HG03045 (cell line): ENCODE measurements at regions not wholly inside any gene's neighbourhood (a gene's known extent, or its start where the extent isn't known, plus 50 kb on each side); places are given as distances from the start of the nearest gene placed in this dataset.

Experiments
- ATAC-seq: cut with Tn5 transposase; IDR thresholded peaks from one replicate; pipeline ENCODE4 v1.9.1; 2021; ENCODE audit warnings: mild to moderate bottlenecking, moderate library complexity; ENCODE audit not compliant: unreplicated experiment

DNA sequence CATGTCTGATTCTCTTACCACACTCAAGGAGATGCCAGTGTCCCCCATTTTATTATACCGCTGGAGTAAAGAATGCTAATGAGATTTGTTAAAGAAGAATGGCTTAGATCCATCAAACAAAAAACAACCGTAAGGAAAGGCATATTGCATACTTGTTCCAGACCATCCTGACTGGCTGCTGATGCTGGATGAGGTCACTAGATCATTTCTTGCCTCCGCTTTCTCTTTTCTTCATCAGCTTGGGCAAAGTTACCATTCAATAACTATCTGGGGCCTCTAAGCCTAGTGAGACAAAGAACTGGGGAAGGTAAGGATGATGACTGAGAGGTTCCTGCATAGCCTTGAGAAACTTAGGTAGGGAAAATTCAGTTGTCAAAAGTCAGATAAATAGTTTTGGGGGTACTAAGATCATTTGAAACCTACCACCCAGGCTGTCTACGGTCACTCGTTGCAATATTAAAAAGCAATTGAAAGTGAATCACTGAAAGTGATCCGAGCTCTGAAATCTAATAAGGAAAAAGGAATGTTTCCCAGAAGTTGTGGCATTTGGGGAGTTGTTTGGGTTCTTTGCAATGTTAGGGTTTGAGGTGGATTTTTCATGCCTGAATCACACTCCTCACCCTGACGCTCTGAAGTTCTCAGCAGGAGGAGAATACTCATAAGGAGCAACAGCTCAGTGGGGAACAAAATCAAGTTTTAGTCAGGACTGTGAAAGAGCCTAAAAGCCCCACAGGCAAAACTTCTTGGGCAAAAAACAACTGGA, 176.8 kb downstream of the HHIPL2 start:
- ATAC-seq = no peak

DNA sequence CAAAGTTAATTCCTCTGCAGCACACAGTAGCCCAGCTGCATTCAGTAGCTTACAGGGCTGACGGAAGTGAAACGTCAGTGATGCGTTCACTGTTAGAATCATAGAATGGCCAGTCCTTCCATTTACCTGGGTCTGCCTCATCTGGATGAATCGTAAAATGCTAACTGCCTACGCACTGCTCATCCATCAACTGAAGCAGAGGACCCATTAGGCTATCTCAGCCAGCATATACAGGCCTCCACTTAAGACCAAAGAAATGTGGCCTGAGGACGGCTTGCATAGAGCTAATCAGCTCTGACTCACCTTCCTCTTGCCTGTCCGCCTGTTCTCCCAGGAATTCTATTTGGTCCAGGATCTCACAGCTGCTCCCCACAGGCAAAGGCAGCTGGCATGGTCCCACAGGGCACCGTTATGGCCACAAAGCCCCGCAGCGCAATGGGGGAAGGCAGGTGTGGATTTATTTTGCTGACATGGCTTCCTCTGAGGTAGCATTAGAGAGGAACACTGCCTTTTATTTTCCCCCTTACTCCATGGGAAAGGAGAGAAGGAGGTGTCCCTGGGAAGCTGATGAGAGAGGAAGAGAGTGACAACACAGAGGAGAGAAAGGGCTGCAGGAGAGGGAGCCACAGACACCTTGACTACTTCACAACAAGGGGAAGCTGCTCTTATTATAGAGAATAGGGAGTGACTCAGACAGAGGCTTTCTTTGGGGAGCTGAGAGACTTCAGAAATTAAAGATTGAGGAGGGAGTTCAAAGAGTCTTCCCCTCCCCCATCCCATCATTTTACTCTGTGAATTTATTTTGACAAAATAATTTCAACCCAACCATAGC, 177.6 kb downstream of the HHIPL2 start:
- no peak for ATAC-seq

DNA sequence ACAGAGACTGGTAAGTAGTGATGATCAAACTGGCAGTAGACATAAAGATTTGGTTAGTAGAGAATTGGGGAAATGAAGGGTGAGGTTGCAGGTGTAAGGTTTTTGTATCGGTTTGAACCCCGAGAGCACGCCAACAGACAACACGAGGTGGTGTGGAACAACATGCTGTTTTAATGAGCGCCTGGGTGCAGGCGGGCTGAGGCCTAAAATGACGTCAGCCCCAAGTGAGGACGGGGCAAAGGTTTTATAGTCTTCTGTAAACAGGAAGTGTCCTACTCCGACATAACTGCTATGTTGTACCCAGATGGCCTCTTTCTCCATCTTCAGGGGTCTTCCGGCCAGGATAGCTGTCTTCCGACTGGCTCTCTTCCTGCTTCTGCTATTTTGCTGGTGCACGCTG, 178.8 kb downstream of the HHIPL2 start:
- ATAC-seq = no peak

DNA sequence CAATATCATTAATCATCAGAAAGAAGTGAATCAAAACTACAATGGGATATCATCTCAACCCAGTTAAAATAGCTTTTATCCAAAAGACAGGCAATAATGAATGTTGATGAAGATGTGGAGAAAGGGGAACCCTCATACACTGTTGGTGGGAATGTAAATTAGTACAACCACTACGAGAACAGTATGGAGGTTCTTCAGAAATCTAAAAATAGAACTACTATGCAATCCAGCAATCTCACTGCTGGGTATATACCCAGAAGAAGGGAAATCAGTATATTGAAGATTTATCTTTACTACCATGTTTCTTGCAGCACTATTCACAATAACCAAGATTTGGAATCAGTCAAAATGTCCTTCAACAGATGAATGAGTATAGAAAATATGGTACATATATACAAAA, 189.8 kb downstream of the HHIPL2 start:
- ATAC-seq = no peak

DNA sequence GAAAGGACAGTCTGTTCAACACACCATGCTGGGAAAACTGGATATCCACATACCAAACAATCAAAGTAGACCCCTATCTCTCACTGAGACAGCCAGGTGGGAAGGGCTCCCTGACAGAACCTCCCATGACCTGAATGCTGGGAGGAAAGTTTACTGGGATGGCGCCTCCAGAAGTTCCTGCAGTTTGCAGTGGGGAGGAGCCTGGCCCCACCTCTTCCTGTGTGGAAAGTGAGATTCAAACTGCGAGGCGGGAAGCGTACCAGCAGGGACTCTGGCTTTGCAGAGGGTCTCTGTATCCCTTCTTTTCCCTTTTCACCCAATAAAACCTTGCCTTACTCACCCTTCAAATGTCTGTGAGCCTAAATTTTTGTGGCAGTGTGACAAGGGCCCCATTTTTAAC, 190.7 kb downstream of the HHIPL2 start:
- ATAC-seq = no peak

DNA sequence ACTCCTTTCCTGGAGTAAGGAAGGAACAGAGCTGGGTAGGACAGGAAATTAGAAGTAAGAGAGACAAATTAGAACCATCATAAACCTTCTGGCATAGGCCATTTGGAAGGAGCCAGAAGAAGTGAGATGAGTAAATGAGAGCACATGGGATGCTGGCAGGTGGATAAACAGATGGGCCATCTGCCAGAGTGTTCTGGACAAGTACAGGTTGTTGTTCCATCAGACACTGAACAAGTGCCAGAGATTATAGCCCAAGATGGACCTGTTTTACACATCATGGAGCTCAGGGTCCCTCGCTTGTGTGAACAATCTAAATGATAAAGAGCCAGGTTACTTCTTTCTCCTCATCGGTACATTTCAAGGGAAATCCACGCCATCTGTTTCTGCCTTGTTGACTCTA, 200.3 kb downstream of the HHIPL2 start:
- no peak for ATAC-seq

DNA sequence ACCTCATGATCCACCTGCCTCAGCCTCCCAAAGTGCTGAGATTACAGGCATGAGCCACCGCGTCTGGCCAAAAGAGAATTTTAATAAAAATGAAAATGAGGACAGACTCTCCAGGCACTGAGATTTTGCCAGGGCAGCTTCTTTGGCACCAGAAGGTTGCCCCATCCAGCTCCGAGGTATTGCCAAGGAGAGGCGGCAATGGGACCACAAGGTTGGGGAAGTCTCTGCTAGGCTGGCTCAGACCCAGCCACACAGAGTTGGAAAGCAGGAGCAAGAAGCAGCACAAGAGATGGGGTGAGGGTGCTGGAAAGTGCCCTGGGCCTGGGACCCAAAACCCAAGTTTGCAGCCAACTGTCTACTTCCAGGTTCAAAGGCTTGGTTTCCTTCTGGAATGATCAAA, 200.9 kb downstream of the HHIPL2 start:
- ATAC-seq = no peak

DNA sequence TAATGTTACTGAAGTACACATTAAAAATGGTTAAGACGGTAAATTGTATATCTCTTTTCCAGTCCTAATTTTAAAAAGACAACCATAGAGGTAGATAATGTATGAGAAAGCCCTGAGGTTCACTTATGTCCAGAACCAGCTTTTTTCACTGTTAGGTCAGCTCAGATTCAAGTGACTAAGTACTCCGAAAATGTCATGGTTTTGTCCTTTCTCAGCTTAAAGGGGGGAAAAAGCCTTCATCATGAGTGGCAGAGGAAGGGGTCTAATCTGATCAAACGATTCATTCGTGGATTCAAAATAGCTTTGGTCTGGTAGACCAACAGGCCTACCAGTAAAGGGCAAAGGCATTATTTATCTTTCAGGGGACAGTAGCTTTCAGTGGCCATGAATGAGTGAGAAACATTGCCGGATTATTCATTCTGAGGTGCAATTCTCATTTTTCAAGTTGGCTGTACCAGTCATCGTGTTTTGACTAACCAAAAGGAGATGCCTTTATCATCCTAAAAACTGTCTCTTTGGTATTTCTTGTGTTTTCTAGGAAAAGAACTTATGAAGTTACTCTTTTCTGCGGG, 208.4 kb downstream of the HHIPL2 start:
- ATAC-seq = no peak

DNA sequence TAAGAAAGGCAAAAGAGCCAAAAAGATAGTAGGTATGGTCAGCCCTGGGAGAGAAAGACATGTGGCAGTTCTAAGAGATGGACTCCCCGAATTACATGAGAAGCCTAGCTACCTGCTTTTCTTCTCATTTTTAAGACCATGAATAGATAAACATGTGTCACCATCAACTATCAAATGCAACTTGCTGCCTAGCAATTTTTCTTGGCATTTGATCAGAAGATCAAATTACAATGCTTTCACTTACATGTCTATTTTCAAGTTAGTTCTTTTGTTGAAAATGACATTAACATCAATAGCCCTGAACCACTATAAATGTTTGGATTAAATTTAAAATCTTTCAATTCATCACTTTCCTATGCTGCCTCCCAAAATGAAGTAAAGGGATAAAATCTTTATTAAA, 212.3 kb downstream of the HHIPL2 start:
- ATAC-seq = no peak

DNA sequence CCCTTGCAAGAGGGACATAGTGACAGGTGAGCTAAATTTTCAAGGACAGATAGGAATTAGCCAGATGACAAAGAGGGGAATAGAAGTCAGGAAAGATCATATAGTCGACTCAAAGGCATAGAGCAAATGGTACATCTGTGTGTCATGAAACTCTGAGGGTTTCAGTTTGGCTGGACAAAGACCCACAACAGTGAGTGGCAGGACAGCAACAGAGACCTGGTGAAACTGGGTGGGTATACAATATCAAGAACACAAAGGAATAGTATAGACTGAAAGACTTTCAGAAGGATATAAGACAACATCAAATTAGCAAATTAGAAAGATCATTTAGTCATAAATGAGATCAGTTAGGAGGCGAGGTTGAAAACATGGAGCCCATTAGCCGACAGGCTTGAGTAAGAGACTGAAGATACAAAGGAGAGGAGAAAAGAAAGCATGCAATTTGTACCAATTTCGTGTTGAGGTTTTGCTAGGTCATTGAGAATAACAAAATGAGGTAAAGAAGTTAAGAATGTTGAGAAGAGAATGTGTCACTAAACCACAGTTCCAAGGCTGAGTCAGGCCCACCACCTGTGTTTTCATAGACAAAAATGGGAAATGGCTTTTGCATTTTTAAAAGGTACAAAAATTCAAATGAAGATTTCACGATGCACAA, 213.8 kb downstream of the HHIPL2 start:
- ATAC-seq = no peak

DNA sequence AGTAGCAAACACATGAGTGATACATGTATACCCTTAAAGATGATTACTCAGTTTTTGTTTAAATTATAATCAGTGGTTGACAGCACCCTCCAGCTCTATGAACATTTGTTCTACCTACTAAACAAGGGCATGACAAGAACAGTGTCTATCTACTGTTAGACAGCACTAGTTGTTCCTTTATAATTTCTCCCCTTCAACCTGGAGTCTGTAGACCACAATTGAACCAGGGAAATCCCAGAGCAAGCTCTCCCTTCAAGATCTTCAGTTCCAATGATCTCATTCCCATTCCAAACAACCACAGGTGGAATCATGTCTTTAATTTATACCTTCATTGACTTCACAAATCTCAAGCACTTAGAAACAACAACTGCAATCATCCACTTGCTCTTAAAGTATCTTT, 216.1 kb downstream of the HHIPL2 start:
- no peak for ATAC-seq

DNA sequence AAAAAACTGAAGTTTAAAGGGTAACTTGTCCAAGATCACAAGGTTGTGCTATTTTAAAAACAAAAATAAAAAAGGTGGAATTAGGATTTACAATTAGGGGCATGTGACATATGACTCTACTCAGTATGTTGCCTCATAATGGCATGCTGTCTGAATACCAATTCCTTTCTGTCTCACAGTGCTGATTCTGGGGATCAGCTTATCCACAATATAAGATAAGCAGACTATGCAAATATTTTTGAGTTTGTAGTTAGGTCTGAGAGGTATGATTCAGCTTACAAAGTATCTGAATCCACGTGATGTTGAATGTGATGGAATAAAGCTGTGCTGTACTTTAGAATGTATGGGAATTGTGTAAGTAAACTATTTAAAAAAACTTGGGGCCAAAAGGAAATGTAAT, 216.6 kb downstream of the HHIPL2 start:
- no peak for ATAC-seq

DNA sequence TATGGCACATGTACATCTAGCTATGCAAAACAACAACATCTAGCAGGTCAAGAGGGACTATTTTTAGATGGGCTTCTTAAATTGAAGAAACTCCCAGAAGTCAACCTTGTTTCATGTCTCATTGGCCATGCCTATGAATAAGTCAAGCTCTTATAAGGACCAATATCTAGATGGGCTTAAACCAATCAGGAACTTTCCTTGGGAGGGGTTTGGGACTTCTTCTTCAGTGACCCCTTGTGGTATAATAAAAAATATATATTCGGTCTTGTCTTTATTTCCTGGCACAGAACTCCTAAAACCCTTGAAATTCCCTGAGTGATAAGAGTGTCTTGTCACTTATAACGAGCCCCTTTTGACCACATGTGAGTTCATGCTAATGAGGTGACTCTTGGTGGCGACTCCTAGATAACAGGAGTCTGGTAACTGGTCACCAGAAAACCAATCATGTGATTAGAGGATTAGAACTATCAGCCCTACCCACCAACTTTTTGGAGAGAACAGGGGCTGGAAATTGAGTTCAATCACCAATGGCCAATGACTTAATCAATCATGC, 218.3 kb downstream of the HHIPL2 start:
- no peak for ATAC-seq

DNA sequence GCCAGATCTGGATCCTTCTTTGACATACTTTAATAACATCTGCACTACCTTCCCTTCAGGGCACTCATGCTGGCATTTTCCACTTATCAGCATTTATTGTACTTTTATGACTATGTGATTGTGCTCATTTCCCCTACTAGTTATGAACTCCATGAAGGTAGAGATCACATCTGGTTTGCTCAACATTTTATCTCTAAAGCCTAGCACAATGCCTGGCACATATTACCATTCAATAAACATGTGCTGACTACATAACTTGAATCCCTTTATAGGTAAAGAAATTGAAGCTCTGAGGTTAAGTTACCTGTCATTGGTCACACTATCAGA, 221.2 kb downstream of the HHIPL2 start:
- no peak for ATAC-seq

DNA sequence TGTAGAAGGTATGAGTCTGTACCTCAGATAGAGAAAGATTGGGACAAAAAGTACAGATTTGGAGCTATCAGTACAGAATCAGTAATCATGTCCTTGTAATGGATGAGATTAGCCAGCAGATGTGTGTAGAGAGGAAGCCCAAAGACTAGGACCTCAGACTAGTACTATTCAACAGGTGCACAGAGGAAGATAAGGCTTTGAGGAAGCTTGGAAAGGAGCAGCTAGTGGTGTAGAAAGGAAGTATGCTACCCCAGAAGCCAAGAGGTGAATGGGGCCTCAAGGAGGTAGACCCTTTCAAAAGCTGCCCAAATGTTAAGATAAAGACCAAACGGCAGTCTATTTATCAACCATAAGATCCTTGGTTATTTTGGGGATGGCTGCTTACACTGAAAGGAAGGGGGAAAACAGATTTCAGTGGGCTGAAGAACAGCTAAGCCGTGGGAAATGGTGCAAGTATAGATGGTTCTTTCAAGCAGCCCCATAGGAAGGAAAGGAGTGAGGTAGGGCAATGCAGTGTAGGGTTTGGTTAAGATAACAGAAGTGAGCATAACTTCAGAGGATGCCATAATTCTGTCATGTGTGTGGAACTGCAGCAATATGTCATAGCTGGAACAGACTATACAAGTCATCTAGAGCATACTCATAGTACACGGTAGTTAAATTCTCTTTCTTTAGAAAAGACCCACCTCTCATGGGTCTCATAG, 221.7 kb downstream of the HHIPL2 start:
- ATAC-seq = no peak

DNA sequence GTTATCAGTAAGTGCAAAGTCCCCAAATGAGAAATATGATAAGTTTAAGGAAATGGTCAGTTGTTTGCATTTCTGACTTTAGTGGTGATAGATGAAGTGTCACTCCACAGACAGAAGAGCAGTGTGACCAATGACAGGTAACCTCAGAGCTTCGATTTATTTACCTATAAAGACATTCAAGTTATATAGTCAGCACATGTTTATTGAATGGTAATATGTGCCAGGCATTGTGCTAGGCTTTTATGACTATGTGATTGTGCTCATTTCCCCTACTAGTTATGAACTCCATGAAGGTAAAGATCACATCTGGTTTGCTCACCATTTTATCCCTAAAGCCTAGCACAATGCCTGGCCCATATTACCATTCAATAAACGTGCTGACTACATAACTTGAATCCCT, 222.4 kb downstream of the HHIPL2 start:
- ATAC-seq = no peak

DNA sequence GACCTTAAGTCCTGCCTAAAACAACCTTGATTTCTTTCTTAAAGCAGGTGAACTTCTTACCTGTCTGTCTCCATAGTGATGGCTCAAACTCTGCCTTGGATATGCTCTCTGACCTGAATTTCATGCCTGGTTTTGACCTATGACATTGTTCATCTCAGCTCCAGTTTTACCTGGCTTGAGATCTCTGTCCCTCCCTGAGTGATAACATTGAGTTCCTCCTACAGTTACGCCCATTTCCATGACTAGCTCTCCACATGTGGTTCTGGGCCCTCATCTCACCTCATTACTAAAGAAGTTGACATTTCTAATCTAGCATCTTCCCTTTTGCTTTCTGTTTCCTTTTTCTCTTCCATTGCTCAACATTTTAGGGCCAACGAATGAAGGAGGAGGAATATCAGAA, 233.1 kb downstream of the HHIPL2 start:
- ATAC-seq = no peak

DNA sequence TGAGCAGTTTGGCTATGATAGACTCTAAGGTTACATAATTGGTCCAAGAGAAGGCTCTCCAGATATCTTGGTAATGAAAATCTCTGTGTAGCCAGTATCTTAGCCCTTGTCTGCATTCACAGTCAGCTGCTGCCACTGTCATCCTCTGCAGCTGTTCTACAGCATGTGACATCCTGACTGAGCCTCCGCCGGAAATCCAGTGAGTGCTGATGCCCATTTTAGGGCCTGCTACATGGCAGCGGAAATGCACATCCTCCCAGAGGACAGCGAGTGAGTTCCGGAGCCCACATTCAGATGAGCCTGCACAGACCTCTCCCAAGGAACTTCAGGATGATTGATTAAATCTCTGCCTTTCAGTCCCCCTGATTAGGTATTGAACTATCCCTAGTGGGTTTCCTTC, 237.1 kb downstream of the HHIPL2 start:
- ATAC-seq = no peak

DNA sequence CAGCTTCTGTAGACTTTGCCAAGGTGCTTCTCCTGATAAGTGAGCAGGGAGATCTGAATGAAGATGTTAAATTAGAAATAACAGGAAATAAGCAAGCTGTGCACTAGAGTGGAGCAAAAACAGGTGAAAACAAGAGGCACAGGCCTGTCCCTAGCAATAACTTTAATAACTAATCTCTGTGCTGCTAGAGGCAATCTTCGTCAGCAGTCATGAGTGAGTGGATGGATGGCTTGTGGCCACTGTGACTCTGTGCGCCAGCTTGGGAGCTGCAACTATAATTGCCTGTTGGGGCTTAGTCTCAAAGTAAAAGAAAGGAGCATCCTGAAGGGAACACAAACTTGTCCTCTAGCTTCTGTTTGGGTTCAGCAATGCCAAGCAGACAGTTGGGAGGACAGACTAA, 240.3 kb downstream of the HHIPL2 start:
- no peak for ATAC-seq

DNA sequence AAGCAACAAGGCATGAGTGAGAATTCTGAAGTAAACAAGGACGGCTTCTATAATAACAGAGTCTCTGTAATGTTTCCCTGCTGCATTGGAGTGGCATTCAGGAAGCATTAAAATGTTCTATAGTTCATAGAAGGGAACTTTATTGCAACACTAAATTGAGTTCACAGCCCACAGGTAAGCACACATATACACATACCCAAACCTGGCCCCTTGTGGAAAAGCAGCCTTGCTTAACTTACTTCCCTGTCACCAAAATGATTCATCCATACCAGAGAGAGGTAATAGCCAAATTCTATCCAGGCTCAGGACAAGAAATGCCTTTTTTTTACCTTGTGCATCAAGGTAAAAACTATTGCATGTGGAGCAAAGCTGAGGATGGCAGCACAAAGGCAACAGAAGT, 241.4 kb downstream of the HHIPL2 start:
- ATAC-seq = no peak

DNA sequence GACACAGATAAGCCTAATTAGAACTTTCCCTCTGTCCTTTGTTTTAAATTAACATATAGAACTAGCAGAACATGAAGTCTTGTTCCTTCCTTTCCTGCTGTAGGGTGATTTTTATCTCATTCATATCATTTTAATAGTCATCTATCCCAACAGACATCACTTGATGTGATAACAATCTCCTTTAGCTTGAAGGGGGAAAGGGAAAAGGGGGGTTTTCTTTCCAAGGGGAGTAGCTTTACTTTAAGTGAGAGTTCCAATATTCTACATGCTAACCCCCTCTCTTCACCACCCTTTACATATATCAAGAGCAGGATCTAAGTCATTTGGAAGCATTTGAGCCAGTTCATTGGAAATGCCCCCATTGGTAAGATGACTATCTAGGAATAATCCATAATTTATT, 241.9 kb downstream of the HHIPL2 start:
- ATAC-seq = no peak
